CD4-positive, alpha-beta T cell treated with Interferon gamma for 1 hour (primary cell): ENCODE measurements at regions not wholly inside any gene's neighbourhood (a gene's known extent, or its start where the extent isn't known, plus 50 kb on each side); places are given as distances from the start of the nearest gene placed in this dataset.

Experiments
- DNase-seq: peaks from one replicate; pipeline ENCODE4 v3.0.0-alpha.2; 2020

GRCh38 chr1:208421486-208421885 is 177.3 kb upstream of the PLXNA2 start:
- no peak for DNase-seq

- DNase-seq = no peak
These were observed 179.3 kb upstream of the PLXNA2 start for GRCh38 chr1:208423526-208423925.

GRCh38 chr1:208425096-208425495 is 180.9 kb upstream of the PLXNA2 start:
- no peak for DNase-seq

- DNase-seq = no peak
These were observed 186.0 kb upstream of the PLXNA2 start for GRCh38 chr1:208430220-208430619.

- no peak for DNase-seq
These were observed 187.5 kb upstream of the PLXNA2 start for GRCh38 chr1:208431721-208432120.

GRCh38 chr1:208432346-208432745 is 188.2 kb upstream of the PLXNA2 start:
- no peak for DNase-seq

- no peak for DNase-seq
These were observed 188.9 kb upstream of the PLXNA2 start for GRCh38 chr1:208433086-208433485.

GRCh38 chr1:208433971-208434370 is 189.8 kb upstream of the PLXNA2 start:
- DNase-seq = no peak

- no peak for DNase-seq
These were observed 193.2 kb upstream of the PLXNA2 start for GRCh38 chr1:208437401-208437800.

GRCh38 chr1:208438112-208438699 is 194.0 kb upstream of the PLXNA2 start:
- no peak for DNase-seq

GRCh38 chr1:208445758-208446203 is 201.6 kb upstream of the PLXNA2 start:
- DNase-seq = no peak

- no peak for DNase-seq
These were observed 202.1 kb upstream of the PLXNA2 start for GRCh38 chr1:208446271-208446691.

- DNase-seq = no peak
These were observed 204.2 kb upstream of the PLXNA2 start for GRCh38 chr1:208448425-208448824.

GRCh38 chr1:208449951-208450350 is 205.8 kb upstream of the PLXNA2 start:
- DNase-seq = no peak

- DNase-seq = no peak
These were observed 206.8 kb upstream of the PLXNA2 start for GRCh38 chr1:208450958-208451357.

GRCh38 chr1:208455821-208456220 is 211.6 kb upstream of the PLXNA2 start:
- DNase-seq = no peak

- DNase-seq = no peak
These were observed 212.3 kb upstream of the PLXNA2 start for GRCh38 chr1:208456487-208456886.

GRCh38 chr1:208460823-208461222 is 216.6 kb upstream of the PLXNA2 start:
- DNase-seq = no peak

GRCh38 chr1:208461680-208462079 is 217.5 kb upstream of the PLXNA2 start:
- no peak for DNase-seq

GRCh38 chr1:208462761-208463160 is 218.6 kb upstream of the PLXNA2 start:
- no peak for DNase-seq

- DNase-seq = no peak
These were observed 221.1 kb upstream of the PLXNA2 start for GRCh38 chr1:208465266-208465665.

- no peak for DNase-seq
These were observed 221.8 kb upstream of the PLXNA2 start for GRCh38 chr1:208465786-208466590.

GRCh38 chr1:208467151-208467780 is 223.1 kb upstream of the PLXNA2 start:
- no peak for DNase-seq

GRCh38 chr1:208475449-208475848 is 231.3 kb upstream of the PLXNA2 start:
- no peak for DNase-seq
